GM12892 (cell line): ENCODE measurements at regions not wholly inside any gene's neighbourhood (a gene's known extent, or its start where the extent isn't known, plus 50 kb on each side); places are given as distances from the start of the nearest gene placed in this dataset.

ENCODE experiments used
- POLR2A ChIP-seq: IDR thresholded peaks from 2 replicates; pipeline ENCODE4 v1.6.1; 2011; ENCODE audit warnings: low read depth, low read length, control low read depth
- POLR2AphosphoS5 ChIP-seq: IDR thresholded peaks from 2 replicates; pipeline ENCODE4 v1.6.1; 2011; ENCODE audit warnings: low read depth, low read length, control low read depth

- TF ChIP-seq POLR2AphosphoS5 = no peak
- TF ChIP-seq POLR2A = no peak
Measured at GRCh38 chr3:3627114-3627513, 172.1 kb upstream of the LRRN1 start.
